HG02759 (cell line): ENCODE measurements at regions not wholly inside any gene's neighbourhood (a gene's known extent, or its start where the extent isn't known, plus 50 kb on each side); places are given as distances from the start of the nearest gene placed in this dataset.
"Not testable (repeated sequence)": the region's sequence is repeated elsewhere in the genome, so short reads cannot be mapped to it uniquely, and the experiment has no call there.

ENCODE experiments used
- ATAC-seq: cut with Tn5 transposase; IDR thresholded peaks from one replicate; pipeline ENCODE4 v1.9.1; 2021; ENCODE audit warnings: mild to moderate bottlenecking, moderate library complexity; ENCODE audit not compliant: unreplicated experiment

GRCh38 chr16:22705799-22706198 lies 108.2 kb upstream of the HS3ST2 start:
- no peak for ATAC-seq

- no peak for ATAC-seq
These were observed 103.6 kb upstream of the HS3ST2 start for GRCh38 chr16:22710326-22710725.

GRCh38 chr16:22711847-22712246 lies 102.1 kb upstream of the HS3ST2 start:
- no peak for ATAC-seq

GRCh38 chr16:22712471-22712870 lies 101.5 kb upstream of the HS3ST2 start:
- no peak for ATAC-seq

GRCh38 chr16:22718598-22718997 lies 95.4 kb upstream of the HS3ST2 start:
- not testable (repeated sequence) for ATAC-seq

- no peak for ATAC-seq
These were observed 94.0 kb upstream of the HS3ST2 start for GRCh38 chr16:22719945-22720344.

GRCh38 chr16:22721511-22722100 lies 92.4 kb upstream of the HS3ST2 start:
- no peak for ATAC-seq

GRCh38 chr16:22722551-22723541 lies 91.1 kb upstream of the HS3ST2 start:
- ATAC-seq: not testable (repeated sequence)

- no peak for ATAC-seq
These were observed 87.1 kb upstream of the HS3ST2 start for GRCh38 chr16:22726868-22727267.

- ATAC-seq: no peak
These were observed 86.4 kb upstream of the HS3ST2 start for GRCh38 chr16:22727285-22728166.

GRCh38 chr16:22728167-22728836 lies 85.7 kb upstream of the HS3ST2 start:
- ATAC-seq: no peak

GRCh38 chr16:22732400-22732799 lies 81.6 kb upstream of the HS3ST2 start:
- no peak for ATAC-seq

GRCh38 chr16:22732959-22733358 lies 81.0 kb upstream of the HS3ST2 start:
- ATAC-seq: no peak

- ATAC-seq: no peak
These were observed 79.6 kb upstream of the HS3ST2 start for GRCh38 chr16:22734368-22734767.

GRCh38 chr16:22736791-22737190 lies 77.2 kb upstream of the HS3ST2 start:
- ATAC-seq: no peak

- ATAC-seq: no peak
These were observed 74.9 kb upstream of the HS3ST2 start for GRCh38 chr16:22739077-22739476.

- no peak for ATAC-seq
These were observed 70.6 kb upstream of the HS3ST2 start for GRCh38 chr16:22743401-22743800.

- no peak for ATAC-seq
These were observed 62.8 kb upstream of the HS3ST2 start for GRCh38 chr16:22751104-22751667.

- ATAC-seq: no peak
These were observed 62.3 kb upstream of the HS3ST2 start for GRCh38 chr16:22751685-22752084.

- ATAC-seq: no peak
These were observed 60.5 kb upstream of the HS3ST2 start for GRCh38 chr16:22753451-22753850.
